ENCODE measurements at regions not wholly inside any gene's neighbourhood (a gene's known extent, or its start where the extent isn't known, plus 50 kb on each side); places are given as distances from the start of the nearest gene placed in this dataset.

DNA sequence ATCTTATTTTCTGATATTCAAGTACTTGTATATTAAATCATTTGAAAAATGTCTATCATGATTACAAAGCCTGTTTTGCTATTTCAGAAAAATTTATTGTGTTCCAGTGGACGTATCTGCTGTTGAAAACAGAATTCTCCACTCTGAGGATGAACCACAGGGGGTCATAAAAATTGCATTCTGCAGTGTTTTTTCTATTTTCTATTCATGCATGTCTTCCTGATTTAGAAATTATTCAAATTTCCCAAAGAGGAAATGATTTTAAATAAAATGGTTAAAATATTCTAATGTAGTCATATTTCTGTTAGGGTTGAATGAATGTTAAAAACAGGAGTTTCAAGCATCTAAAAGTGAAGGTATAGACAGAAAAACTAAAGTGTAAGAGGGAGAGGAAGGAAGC, 111.5 kb upstream of the ANKRD55 start:
- no peak overlapping the region for H3K4me2 ChIP-seq
- H3K27me3 ChIP-seq = no peaks in the 10 kb centered on the region
- H3K36me3 ChIP-seq (replicated peaks; ENCODE audit: insufficient read depth, low read depth) = no peaks in the 10 kb centered on the region
- no peaks in the 10 kb centered on the region for H3K79me2 ChIP-seq
- H2AFZ ChIP-seq = no peak overlapping the region
- H3K9me3 ChIP-seq (ENCODE audit: low read depth) = no peaks in the 10 kb centered on the region
- no peak for DNase-seq (ENCODE audit: low spot score)
- peaks cover 4% of the 10 kb centered on the region for H3K4me1 ChIP-seq (ENCODE audit: insufficient read depth)
- TF ChIP-seq, protein P1, sequence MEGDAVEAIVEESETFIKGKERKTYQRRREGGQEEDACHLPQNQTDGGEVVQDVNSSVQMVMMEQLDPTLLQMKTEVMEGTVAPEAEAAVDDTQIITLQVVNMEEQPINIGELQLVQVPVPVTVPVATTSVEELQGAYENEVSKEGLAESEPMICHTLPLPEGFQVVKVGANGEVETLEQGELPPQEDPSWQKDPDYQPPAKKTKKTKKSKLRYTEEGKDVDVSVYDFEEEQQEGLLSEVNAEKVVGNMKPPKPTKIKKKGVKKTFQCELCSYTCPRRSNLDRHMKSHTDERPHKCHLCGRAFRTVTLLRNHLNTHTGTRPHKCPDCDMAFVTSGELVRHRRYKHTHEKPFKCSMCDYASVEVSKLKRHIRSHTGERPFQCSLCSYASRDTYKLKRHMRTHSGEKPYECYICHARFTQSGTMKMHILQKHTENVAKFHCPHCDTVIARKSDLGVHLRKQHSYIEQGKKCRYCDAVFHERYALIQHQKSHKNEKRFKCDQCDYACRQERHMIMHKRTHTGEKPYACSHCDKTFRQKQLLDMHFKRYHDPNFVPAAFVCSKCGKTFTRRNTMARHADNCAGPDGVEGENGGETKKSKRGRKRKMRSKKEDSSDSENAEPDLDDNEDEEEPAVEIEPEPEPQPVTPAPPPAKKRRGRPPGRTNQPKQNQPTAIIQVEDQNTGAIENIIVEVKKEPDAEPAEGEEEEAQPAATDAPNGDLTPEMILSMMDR (IDR thresholded peaks at IDR 0.05; ENCODE audit: poor library complexity) = no peak
- TF ChIP-seq EZH2 (IDR thresholded peaks at IDR 0.05; ENCODE audit: borderline replicate concordance) (no peak), EZH2phosphoT487 (IDR thresholded peaks at IDR 0.05; ENCODE audit: low read depth, severe bottlenecking, unreplicated experiment) (no peak)
- no peaks in the 10 kb centered on the region for H3K9me2 ChIP-seq (replicated peaks; ENCODE audit: insufficient read depth)
- 97% methylated on average over 1 of the region's 1 CpG for WGBS (ENCODE audit: low lambda C conversion rate, missing lambda C conversion rate)
- H3K4me3 ChIP-seq = no peak overlapping the region
- no peak overlapping the region for H3K27ac ChIP-seq
- H4K20me1 ChIP-seq (ENCODE audit: insufficient read depth, poor library complexity, severe bottlenecking) = no peaks in the 10 kb centered on the region

DNA sequence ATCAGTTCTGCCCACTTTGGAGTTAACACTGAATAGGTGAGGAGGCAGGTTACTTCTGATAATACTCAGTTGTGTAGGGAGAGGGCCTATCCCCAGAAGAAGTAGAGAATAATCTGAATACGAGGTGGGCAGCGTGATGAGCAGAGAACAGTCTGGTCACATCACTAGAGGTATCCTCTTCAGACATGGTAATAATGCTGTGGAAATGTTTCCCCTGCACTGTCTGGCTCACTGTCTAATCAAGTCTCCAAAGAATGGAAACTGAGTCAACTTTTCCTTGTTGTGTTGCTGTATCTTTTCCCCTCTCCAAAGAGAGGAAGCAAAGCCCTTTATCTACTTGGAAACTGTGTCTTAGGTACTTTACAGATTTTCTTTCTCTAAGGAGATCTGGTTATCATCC, 110.9 kb upstream of the ANKRD55 start:
- no peak overlapping the region for H3K4me2 ChIP-seq
- WGBS (ENCODE audit: low lambda C conversion rate, missing lambda C conversion rate) = 90% methylated on average over 2 of the region's 2 CpGs
- no peaks in the 10 kb centered on the region for H3K9me2 ChIP-seq (replicated peaks; ENCODE audit: insufficient read depth)
- no peaks in the 10 kb centered on the region for H3K27me3 ChIP-seq
- no peaks in the 10 kb centered on the region for H4K20me1 ChIP-seq (ENCODE audit: insufficient read depth, poor library complexity, severe bottlenecking)
- no peak overlapping the region for H3K27ac ChIP-seq
- no peak overlapping the region for H2AFZ ChIP-seq
- DNase-seq (ENCODE audit: low spot score) = no peak
- H3K4me1 ChIP-seq (ENCODE audit: insufficient read depth) = peaks cover 4% of the 10 kb centered on the region
- no peaks in the 10 kb centered on the region for H3K36me3 ChIP-seq (replicated peaks; ENCODE audit: insufficient read depth, low read depth)
- TF ChIP-seq EZH2 (IDR thresholded peaks at IDR 0.05; ENCODE audit: borderline replicate concordance) (no peak), EZH2phosphoT487 (IDR thresholded peaks at IDR 0.05; ENCODE audit: low read depth, severe bottlenecking, unreplicated experiment) (no peak)
- TF ChIP-seq, protein P1 (IDR thresholded peaks at IDR 0.05; ENCODE audit: poor library complexity) = no peak
- no peak overlapping the region for H3K4me3 ChIP-seq
- no peaks in the 10 kb centered on the region for H3K79me2 ChIP-seq
- H3K9me3 ChIP-seq (ENCODE audit: low read depth) = no peaks in the 10 kb centered on the region

DNA sequence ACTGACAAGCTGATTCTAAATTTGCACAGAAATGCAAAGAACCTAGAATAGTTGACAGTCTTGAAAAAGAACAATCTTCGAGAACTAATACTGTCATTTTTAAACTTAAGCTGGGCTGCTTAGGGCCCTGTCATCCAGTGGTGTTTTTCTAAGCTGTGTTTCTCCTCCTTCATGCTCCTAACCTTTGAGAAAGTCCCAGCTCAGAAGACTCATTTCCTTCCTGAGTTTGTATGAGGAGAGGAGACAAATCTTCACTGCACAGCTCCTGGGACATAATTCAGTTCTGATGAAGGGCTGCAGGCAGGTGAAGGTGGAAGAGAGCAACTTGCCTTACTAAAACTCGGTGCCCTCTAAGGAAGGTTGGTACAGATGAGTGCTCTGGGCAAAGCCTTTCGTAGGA, 109.5 kb upstream of the ANKRD55 start:
- Histone ChIP-seq H3K36me3 (replicated peaks; ENCODE audit: insufficient read depth, low read depth) (no peaks in the 10 kb centered on the region), H3K4me3 (no peak overlapping the region), H3K9me2 (replicated peaks; ENCODE audit: insufficient read depth) (no peaks in the 10 kb centered on the region), H4K20me1 (ENCODE audit: insufficient read depth, poor library complexity, severe bottlenecking) (no peaks in the 10 kb centered on the region), H3K4me1 (ENCODE audit: insufficient read depth) (peaks cover 4% of the 10 kb centered on the region), H3K27me3 (no peaks in the 10 kb centered on the region), H2AFZ (no peak overlapping the region), H3K79me2 (no peaks in the 10 kb centered on the region), H3K4me2 (no peak overlapping the region), H3K27ac (no peak overlapping the region), H3K9me3 (ENCODE audit: low read depth) (no peaks in the 10 kb centered on the region)
- WGBS (ENCODE audit: low lambda C conversion rate, missing lambda C conversion rate) = 95% methylated on average over 3 of the region's 3 CpGs
- TF ChIP-seq EZH2phosphoT487 (IDR thresholded peaks at IDR 0.05; ENCODE audit: low read depth, severe bottlenecking, unreplicated experiment) (no peak), EZH2 (IDR thresholded peaks at IDR 0.05; ENCODE audit: borderline replicate concordance) (no peak)
- TF ChIP-seq, protein P1 (IDR thresholded peaks at IDR 0.05; ENCODE audit: poor library complexity) = no peak
- no peak for DNase-seq (ENCODE audit: low spot score)
